A549 (cell line): ENCODE measurements at regions not wholly inside any gene's neighbourhood (a gene's known extent, or its start where the extent isn't known, plus 50 kb on each side); places are given as distances from the start of the nearest gene placed in this dataset.

Experiments
- ATAC-seq, 2 experiments: fragments of 200-7000 bp in 1 of 2; fragments of >200 bp in 1 of 2; cut with Nextera tagmentation in 1 of 2; cut with Tn5 transposase in 1 of 2; 3 replicates each; pipeline versions ENCODE4 v1.8.0 to v1.9.1; 2018 to 2020; ENCODE audit warnings: mild to moderate bottlenecking in 1 of 2, moderate library complexity in 1 of 2
- CTCF ChIA-PET: fragments of 300-600 bp; sonication (Branson Sonifier 250); formaldehyde crosslinking; extraction: SDS; loops from one replicate; lab custom pipeline; 2021; ENCODE audit warnings: antibody characterized with exemption, inconsistent platforms; lab: Yijun Ruan, JAX
- POLR2A ChIA-PET: fragments of 350-600 bp; formaldehyde crosslinking; extraction: SDS; loops from one replicate; lab custom pipeline; 2021; ENCODE audit warnings: antibody characterized with exemption, inconsistent platforms; lab: Yijun Ruan, JAX
- DNase-seq, 2 experiments: peaks; one replicate each; pipeline versions ENCODE4 v3.0.0 to v3.0.0-alpha.2; 2011 to 2016; ENCODE audit warnings: low read depth in 1 of 2, low spot score in 1 of 2
- FAIRE-seq: peaks from 2 replicates; lab custom pipeline; 2011; peaks lifted over from hg19 to GRCh38; lab: Jason Lieb, UNC
- H3K27ac ChIP-seq, 2 experiments: fragments of >200 bp; sonication (Bioruptor Twin); formaldehyde crosslinking; 3 replicates each; pipeline ENCODE4 v1.5.1; 2016 to 2017
- H3K4me1 ChIP-seq: fragments of >200 bp; sonication (Bioruptor Twin); formaldehyde crosslinking; 3 replicates; pipeline ENCODE4 v1.6.1; 2016
- H3K4me2 ChIP-seq: fragments of >200 bp; sonication (Bioruptor Twin); formaldehyde crosslinking; 3 replicates; pipeline ENCODE4 v1.6.1; 2016
- H3K4me3 ChIP-seq: fragments of >200 bp; sonication (Bioruptor Twin); formaldehyde crosslinking; 3 replicates; pipeline ENCODE4 v1.5.1; 2016
- H3K9me3 ChIP-seq: fragments of >200 bp; sonication (Bioruptor Twin); formaldehyde crosslinking; 3 replicates; pipeline ENCODE4 v1.6.1; 2016
- BCL3 ChIP-seq: fragments of >200 bp; sonication (Bioruptor Twin); formaldehyde crosslinking; IDR thresholded peaks from 3 replicates; pipeline ENCODE4 v1.6.1; 2016
- CBX2 ChIP-seq: fragments of 200-600 bp; sonication (generic); IDR thresholded peaks from 2 replicates; pipeline ENCODE4 v1.6.1; 2016; ENCODE audit warnings: low read depth, mild to moderate bottlenecking, borderline replicate concordance
- CEBPB ChIP-seq, 2 experiments: fragments of >200 bp in 1 of 2; sonication (Bioruptor Twin) in 1 of 2; formaldehyde crosslinking in 1 of 2; IDR thresholded peaks; 2 replicates each; pipeline ENCODE4 v1.6.1; 2012 to 2016
- CHD4 ChIP-seq: fragments of 200-600 bp; sonication (generic); IDR thresholded peaks from 2 replicates; pipeline ENCODE4 v1.6.1; 2016; ENCODE audit warnings: antibody characterized with exemption, mild to moderate bottlenecking, borderline replicate concordance
- CTCF ChIP-seq: fragments of >200 bp; sonication (Bioruptor Twin); formaldehyde crosslinking; IDR thresholded peaks from 3 replicates; pipeline ENCODE4 v1.5.1; 2016
- E2F6 ChIP-seq: IDR thresholded peaks from 2 replicates; pipeline ENCODE4 v1.6.1; 2012; ENCODE audit warnings: low read depth, borderline replicate concordance
- EHMT2 ChIP-seq: fragments of 200-600 bp; sonication (generic); IDR thresholded peaks from 2 replicates; pipeline ENCODE4 v1.6.1; 2016; ENCODE audit warnings: antibody characterized with exemption, low read depth, mild to moderate bottlenecking, moderate library complexity
- ELK1 ChIP-seq: fragments of 150-350 bp; IDR thresholded peaks from 2 replicates; pipeline ENCODE4 v1.6.1; 2014; ENCODE audit warnings: low read depth, mild to moderate bottlenecking, low read length
- ESRRA ChIP-seq: fragments of 150-350 bp; IDR thresholded peaks from 2 replicates; pipeline ENCODE4 v1.6.1; 2014; ENCODE audit warnings: mild to moderate bottlenecking, low read length, borderline replicate concordance
- GATA3 ChIP-seq: IDR thresholded peaks from 2 replicates; pipeline ENCODE4 v1.6.1; 2012; ENCODE audit warnings: borderline replicate concordance
- HEYL ChIP-seq: fragments of 250-450 bp; sonication (Bioruptor Pico); IDR thresholded peaks from 2 replicates; pipeline ENCODE4 v1.8.0; 2021; ENCODE audit warnings: mild to moderate bottlenecking, moderate library complexity
- HOXB5 ChIP-seq: fragments of 250-450 bp; sonication (Bioruptor Pico); IDR thresholded peaks from 2 replicates; pipeline ENCODE4 v1.5.0; 2020; ENCODE audit warnings: mild to moderate bottlenecking, moderate library complexity
- JUN ChIP-seq, 2 experiments: fragments of >200 bp; sonication (Bioruptor Twin); formaldehyde crosslinking; IDR thresholded peaks; 2 replicates in 1 of 2; 3 replicates in 1 of 2; pipeline ENCODE4 v1.6.1; 2016 to 2017
- JUNB ChIP-seq: fragments of >200 bp; sonication (Bioruptor Twin); formaldehyde crosslinking; IDR thresholded peaks from 2 replicates; pipeline ENCODE4 v1.6.1; 2016
- KDM1A ChIP-seq: fragments of 200-600 bp; sonication (generic); IDR thresholded peaks from 2 replicates; pipeline ENCODE4 v1.6.1; 2016; ENCODE audit warnings: low read depth, mild to moderate bottlenecking
- KDM5A ChIP-seq: fragments of 200-600 bp; sonication (generic); IDR thresholded peaks from 2 replicates; pipeline ENCODE4 v1.6.1; 2016; ENCODE audit warnings: antibody characterized with exemption, mild to moderate bottlenecking
- MAX ChIP-seq: IDR thresholded peaks from 2 replicates; pipeline ENCODE4 v1.6.1; 2012
- MAZ ChIP-seq: fragments of 150-350 bp; IDR thresholded peaks from 2 replicates; pipeline ENCODE4 v1.6.1; 2014; ENCODE audit warnings: antibody characterized with exemption, low read depth, low read length, borderline replicate concordance
- NPAS2 ChIP-seq: fragments of 250-450 bp; sonication (Bioruptor Pico); IDR thresholded peaks from 2 replicates; pipeline ENCODE4 v1.8.0; 2022; ENCODE audit warnings: mild to moderate bottlenecking, moderate library complexity, borderline replicate concordance
- POLR2A ChIP-seq: IDR thresholded peaks from 2 replicates; pipeline ENCODE4 v1.6.1; 2012; ENCODE audit warnings: mild to moderate bottlenecking, low read length
- RCOR1 ChIP-seq: fragments of 150-350 bp; IDR thresholded peaks from 2 replicates; pipeline ENCODE4 v1.6.1; 2014; ENCODE audit warnings: antibody characterized with exemption, low read length, low read depth
- REST ChIP-seq: fragments of 200-600 bp; sonication (generic); IDR thresholded peaks from 2 replicates; pipeline ENCODE4 v1.6.1; 2016; ENCODE audit warnings: antibody characterized with exemption, mild to moderate bottlenecking, moderate library complexity
- RNF2 ChIP-seq: fragments of 200-600 bp; sonication (generic); IDR thresholded peaks from 2 replicates; pipeline ENCODE4 v1.6.1; 2016; ENCODE audit warnings: low read depth, mild to moderate bottlenecking, antibody characterized with exemption, moderate library complexity, borderline replicate concordance
- SMC3 ChIP-seq: fragments of >200 bp; sonication (Bioruptor Twin); formaldehyde crosslinking; IDR thresholded peaks from 3 replicates; pipeline ENCODE4 v1.6.1; 2018; ENCODE audit warnings: inconsistent platforms
- SREBF2 ChIP-seq: fragments of 450-650 bp; IDR thresholded peaks from 2 replicates; pipeline ENCODE4 v1.6.1; 2014; ENCODE audit warnings: mild to moderate bottlenecking, moderate library complexity
- ZFP36 ChIP-seq: fragments of 450-650 bp; IDR thresholded peaks from 2 replicates; pipeline ENCODE4 v1.6.1; 2014; ENCODE audit warnings: borderline replicate concordance; ENCODE audit not compliant: partially characterized antibody
- ZNF302 ChIP-seq: fragments of 250-450 bp; sonication (Bioruptor Pico); IDR thresholded peaks from 2 replicates; pipeline ENCODE4 v1.9.0; 2021; ENCODE audit warnings: inconsistent platforms, mild to moderate bottlenecking, moderate library complexity
- ZSCAN20 ChIP-seq: fragments of 250-450 bp; sonication (Bioruptor Pico); IDR thresholded peaks from 2 replicates; pipeline ENCODE4 v1.8.0; 2022; ENCODE audit warnings: mild to moderate bottlenecking, moderate library complexity
- WGBS: methylation state at CpG from one replicate; pipeline ENCODE4 v1.1.6; 2017; ENCODE audit errors: missing lambda C conversion rate; 5-methylcytosine and 5-hydroxymethylcytosine counted together

- FAIRE-seq (no peak), DNase-seq (no peak), ATAC-seq (no peak)
- TF ChIP-seq KDM5A (no peak), BCL3 (no peak), ELK1 (no peak), CBX2 (no peak), JUNB (no peak), CHD4 (no peak), NPAS2 (CRISPR knock-in tag) (no peak), RCOR1 (no peak), EHMT2 (no peak), ZSCAN20 (CRISPR knock-in tag) (no peak), SREBF2 (no peak), HOXB5 (CRISPR knock-in tag) (no peak), GATA3 (no peak), POLR2A (no peak), MAZ (no peak), JUN (IDR thresholded peaks at IDR 0.05) (no peak), RNF2 (no peak), CEBPB (IDR thresholded peaks at IDR 0.05) (no peak), E2F6 (no peak)
- Histone ChIP-seq H3K4me3 (no peak overlapping the region), H3K27ac (no peak overlapping the region), H3K9me3 (no peaks in the 10 kb centered on the region), H3K4me2 (no peak overlapping the region), H3K4me1 (no peaks in the 10 kb centered on the region)
- ChIA-PET CTCF (interaction anchor here (0.7 to 1.8 kb wide), 2 partner anchors 19 to 616 kb away, joined by 3 read pairs; no protein-coding TSS in a partner anchor), POLR2A (interaction anchor here (0.6 kb wide), 1 partner anchor 908 kb away, joined by 7 read pairs; the partner anchor contains the start of gene KLF4)
- WGBS = 30% methylated on average over 6 of the region's 6 CpGs
These were observed 281.0 kb upstream of the ZNF462 start for GRCh38 chr9:106581973-106582372.

- Histone ChIP-seq H3K27ac (no peak overlapping the region), H3K4me3 (no peak overlapping the region), H3K4me2 (no peak overlapping the region), H3K4me1 (no peaks in the 10 kb centered on the region), H3K9me3 (no peaks in the 10 kb centered on the region)
- TF ChIP-seq MAZ = no peak
- no peak for TF ChIP-seq CTCF
- TF ChIP-seq ZFP36 = no peak
- no peak for TF ChIP-seq NPAS2 (CRISPR knock-in tag)
- no peak for TF ChIP-seq KDM1A
- TF ChIP-seq REST = no peak
- no peak for TF ChIP-seq ZNF302 (CRISPR knock-in tag)
- no peak for TF ChIP-seq HEYL (CRISPR knock-in tag)
- no peak for TF ChIP-seq ESRRA
- no peak for TF ChIP-seq SMC3
- no peak for TF ChIP-seq RNF2
- no peak for TF ChIP-seq EHMT2
- no peak for TF ChIP-seq MAX
- ChIA-PET CTCF (no interaction called here), POLR2A (no interaction called here)
- no peak for FAIRE-seq
- no peak for DNase-seq
- no peak for ATAC-seq
These were observed 279.2 kb upstream of the ZNF462 start for GRCh38 chr9:106583751-106584150.
